22Rv1 (cell line): ENCODE measurements at regions not wholly inside any gene's neighbourhood (a gene's known extent, or its start where the extent isn't known, plus 50 kb on each side); places are given as distances from the start of the nearest gene placed in this dataset.

Source experiments
- CTCF ChIP-seq: fragments of 450-650 bp; IDR thresholded peaks from 2 replicates; pipeline ENCODE4 v1.5.1; 2017; ENCODE audit warnings: mild to moderate bottlenecking
- ZFX ChIP-seq: fragments of 450-650 bp; IDR thresholded peaks from 2 replicates; pipeline ENCODE4 v1.6.1; 2017; ENCODE audit warnings: antibody characterized with exemption, borderline replicate concordance

DNA sequence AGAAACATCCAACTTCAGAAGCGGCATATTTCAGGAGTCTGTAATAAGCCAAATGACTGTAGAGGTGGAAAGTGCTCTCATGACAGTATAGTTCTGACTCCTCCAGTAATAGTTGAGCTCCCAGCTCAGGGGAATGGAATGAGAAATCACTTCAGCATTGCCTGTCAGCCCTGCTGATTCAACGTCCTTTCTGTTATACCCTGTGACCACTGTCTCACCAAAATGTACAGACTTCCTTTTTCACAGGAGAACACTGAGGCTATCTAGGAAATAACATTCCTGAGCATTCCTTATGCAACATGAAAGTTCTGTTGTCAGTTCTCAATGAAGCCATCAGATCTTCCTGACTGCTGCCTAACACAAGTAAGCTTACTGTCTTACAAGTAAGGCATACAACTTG lies 284.5 kb upstream of the MME start:
- TF ChIP-seq CTCF, result no peak
- no peak for TF ChIP-seq ZFX
